H4 (cell line): ENCODE measurements at regions not wholly inside any gene's neighbourhood (a gene's known extent, or its start where the extent isn't known, plus 50 kb on each side); places are given as distances from the start of the nearest gene placed in this dataset.

Experiments used
- DNase-seq: peaks from one replicate; pipeline ENCODE4 v3.0.0-alpha.2; 2015; ENCODE audit warnings: low spot score

DNA sequence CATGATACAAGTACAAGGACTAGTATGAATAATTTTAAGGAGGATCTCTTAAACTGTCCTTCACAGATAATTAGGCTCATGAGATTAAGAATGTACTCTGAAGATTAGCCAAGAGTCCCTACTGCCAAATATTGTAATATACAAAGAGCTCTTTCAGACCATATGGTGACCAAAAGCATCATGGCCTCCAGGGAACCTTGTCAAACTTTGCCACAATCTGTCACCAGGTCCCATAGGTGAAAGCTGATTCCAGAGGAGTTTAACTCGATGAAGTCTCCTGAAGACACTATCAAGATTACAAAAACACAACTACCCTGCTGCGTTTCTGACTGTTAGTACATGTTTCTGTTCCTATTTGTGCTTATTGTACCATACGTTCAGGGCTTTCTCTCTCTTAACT is 395.4 kb upstream of the ITGA1 start:
- DNase-seq, result no peak

DNA sequence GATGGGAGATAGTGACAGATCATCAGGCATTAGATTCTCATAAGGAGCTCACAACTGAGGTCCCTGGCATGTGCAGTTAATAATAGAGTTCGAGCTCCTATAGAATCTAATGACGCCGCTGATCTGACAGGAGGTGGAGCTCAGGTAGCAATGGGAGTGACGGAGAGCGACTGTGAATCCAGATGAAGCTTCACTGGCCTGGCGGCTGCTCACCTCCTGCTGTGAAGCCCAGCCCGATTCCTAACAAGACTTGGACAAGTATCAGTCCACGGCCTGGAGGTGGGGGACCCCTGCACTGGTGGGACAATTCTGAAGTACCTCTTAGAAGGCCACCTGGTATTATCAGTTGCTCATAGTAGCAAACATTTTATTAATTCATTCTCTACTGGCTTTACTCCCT is 377.9 kb upstream of the ITGA1 start:
- DNase-seq, result no peak

DNA sequence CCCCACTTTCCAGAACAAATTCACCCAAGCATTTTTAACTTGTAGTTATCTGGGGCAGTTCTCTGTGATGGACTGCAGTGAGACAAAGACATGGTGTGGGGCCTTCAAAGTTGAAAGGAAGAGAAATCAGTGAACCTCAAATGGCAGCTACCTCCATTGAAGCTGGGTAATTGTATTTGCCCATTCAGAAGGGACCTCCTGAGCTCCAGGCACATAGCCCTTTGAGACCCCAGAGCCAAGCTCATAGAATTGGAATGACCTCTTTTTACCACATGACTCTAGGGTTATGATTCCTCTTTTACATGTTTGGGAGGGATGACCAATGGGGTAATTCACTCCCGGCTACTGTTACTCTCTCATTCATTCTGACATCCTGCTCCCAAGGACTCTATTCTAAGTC is 368.4 kb upstream of the ITGA1 start:
- DNase-seq, result no peak

DNA sequence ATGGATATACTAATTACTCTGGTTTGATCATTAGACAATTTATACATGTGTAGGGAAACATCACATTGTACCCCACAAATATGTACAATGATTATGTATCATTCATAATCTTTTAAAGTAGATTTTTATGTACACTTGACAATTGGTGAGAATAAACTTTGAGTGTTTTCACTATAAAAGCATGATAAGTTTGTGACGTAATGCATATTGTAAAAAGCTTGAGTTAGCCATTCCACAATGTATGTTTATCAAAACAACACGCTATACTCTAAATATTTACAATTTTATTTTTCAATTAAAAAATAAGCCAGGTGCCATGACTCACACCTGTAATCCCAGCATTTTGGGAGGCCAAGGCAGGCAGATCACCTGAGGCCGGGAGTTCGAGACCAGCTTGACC is 360.1 kb upstream of the ITGA1 start:
- DNase-seq, result no peak

DNA sequence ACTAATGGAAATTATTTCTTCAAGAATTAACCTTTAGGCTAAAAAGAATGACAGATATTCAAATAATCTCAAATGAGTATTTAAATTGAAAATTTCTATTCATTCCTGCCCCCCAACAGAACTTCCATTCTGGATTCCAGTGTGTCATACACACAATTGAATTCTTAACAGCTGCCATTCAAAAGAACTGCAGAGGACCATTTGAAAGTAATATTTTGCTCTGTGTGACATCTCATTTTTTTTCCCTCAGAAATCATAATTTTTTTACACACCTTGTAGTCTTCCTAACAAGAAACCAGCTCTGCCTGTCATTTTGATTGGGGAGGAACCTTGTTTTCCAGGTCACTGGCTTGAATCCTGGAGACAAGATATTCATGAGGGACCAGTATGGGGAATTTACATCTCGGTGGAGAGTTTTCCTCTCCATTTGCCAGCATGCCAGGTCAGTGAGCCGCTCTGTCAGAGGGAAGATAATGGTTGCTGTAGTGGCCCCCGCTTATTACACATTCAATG is 358.7 kb upstream of the ITGA1 start:
- no peak for DNase-seq

DNA sequence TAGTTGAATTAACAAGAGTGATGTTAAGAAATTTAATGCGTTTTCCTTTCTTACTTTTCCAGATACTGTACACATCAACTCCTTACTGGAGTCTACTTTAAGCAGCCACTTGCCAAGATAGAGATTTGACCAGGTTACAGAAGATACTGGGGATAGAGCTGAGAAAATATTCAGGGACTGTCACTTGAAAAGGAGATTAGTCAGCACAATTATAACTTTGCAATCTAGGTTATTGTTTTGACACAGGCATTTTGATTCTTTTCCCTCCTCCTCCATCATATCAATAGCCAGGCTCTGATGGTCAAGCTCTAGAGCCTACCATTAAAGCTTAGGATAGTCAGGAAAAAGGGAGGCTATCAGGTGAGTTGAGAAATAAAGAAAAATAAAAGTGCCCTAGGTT is 345.9 kb upstream of the ITGA1 start:
- no peak for DNase-seq

DNA sequence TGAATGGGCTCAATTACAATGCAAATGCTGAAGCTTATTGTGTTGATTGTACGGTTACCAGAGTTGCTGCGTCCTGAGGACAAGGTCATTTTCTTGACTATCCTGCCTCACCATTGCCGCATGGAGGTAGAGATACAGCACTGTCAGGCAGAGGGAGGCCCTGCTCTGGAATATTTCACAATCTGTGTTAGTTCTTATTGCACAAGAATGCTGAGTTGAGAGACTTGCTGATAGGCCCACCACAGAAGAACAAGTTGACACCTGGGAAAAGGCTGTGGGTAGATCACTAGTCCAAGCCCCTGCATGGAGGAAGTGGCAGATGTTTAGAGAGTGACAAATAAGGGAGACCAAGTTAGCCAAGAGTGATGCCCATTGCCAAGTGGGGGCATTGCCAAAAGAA is 344.5 kb upstream of the ITGA1 start:
- DNase-seq, result no peak

DNA sequence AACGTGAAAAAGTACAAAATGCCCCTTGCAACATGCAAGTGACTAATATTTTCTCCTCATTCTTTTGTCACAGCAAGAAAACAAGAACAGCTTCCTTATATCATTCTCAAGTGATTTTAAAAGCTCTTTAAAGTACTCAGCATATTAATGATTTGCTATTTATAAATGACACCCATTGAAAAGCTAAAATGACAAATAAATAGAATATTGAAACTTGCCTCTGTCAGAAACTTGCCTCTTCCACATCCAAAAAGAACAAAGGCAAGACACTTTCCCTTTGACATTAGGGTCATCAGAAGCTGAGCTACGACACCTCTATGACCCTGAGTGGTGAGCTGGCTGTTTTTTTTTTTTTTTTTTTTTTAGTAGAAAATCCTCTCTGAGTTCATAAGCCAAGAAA is 339.6 kb upstream of the ITGA1 start:
- no peak for DNase-seq

DNA sequence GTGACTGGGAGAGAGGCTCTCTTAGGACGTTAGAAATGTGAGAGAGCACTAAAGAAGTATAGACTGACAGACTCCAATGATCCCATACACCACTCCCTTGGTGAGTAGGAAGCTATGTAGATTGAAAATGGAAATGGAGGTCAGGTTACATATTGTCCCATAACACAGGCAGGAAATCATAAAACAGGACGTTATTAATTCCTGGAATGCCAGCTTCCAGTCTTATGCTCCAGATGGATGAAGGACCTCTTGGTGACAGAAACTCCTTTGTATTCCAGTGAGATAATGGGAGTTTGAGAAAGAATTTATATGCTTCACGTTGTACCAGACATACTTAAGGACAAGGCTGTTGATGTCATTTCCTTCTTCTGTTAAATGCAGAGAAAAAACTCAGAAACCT is 338.2 kb upstream of the ITGA1 start:
- no peak for DNase-seq

DNA sequence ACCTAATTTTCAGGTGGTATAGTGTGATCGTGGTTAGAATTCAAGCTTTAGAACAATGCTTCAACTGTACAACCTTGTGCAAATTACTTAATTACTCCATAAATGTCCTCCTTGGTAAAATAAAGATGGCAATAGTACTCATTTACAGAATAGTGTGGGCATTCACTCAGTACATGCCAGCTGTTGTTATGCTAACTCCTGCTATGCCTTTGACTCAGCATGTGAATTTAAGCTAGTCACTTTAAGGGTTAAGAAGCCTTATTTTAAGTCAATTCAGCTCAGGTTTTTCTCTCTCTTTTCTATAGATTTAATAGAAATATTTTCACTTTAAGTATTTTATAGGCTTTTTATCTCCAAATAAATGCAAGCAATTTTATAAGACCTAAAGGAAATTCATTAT is 335.6 kb upstream of the ITGA1 start:
- DNase-seq, result no peak

DNA sequence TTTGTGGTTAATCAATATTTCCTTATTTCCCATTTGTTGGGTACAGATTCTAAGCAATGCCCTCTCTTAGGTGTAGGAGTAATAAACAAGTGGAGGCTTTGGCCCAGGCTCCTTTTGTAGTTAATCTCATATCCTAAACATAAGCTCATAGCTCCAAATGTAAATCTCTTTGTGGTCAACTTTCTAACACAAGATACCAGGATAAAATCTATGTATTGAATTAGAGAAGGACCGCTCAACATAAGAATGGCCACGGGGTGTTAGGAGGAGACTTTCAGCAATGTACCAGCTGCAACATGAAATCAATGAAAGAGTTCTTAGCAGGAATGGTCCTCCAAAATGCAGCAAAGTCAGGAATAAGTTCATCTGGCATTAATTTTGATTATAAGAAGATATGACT is 334.5 kb upstream of the ITGA1 start:
- no peak for DNase-seq

DNA sequence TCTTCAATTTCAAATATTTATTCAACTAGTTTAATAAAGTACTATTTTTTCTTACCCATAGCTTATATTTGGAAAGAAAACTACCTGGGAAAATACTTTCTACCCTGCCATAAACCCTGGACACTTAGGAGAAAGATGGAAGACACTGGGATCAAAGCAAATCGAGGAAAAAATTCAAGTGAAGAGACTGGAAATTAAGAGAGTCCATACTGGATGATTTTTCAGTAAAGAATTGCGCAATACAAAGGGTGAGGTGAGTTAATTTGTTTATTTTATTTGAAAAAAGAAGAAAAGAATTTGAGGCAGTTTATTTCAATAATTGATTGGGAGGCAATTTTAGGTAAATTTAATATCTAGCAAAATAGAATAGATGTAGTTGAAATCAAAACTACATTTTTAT is 331.8 kb upstream of the ITGA1 start:
- DNase-seq, result no peak

DNA sequence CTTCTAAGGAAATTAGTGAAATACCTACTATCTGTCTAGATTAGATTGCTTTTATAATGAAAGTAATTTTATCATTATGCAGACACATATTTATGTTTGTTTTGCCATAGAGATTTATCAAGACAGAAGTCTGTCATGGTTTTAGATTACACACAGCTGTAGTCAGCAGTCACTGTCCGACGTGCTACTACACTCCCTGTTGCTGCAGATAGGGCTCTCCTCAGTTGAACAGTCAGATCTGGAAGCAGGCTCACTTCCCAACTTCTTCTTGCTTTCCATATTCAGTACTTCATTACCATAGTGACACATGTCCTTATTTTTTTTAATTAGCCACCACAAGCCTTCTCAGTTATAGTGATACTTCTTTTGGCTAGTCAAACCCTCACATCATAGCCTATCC is 329.9 kb upstream of the ITGA1 start:
- DNase-seq, result no peak

DNA sequence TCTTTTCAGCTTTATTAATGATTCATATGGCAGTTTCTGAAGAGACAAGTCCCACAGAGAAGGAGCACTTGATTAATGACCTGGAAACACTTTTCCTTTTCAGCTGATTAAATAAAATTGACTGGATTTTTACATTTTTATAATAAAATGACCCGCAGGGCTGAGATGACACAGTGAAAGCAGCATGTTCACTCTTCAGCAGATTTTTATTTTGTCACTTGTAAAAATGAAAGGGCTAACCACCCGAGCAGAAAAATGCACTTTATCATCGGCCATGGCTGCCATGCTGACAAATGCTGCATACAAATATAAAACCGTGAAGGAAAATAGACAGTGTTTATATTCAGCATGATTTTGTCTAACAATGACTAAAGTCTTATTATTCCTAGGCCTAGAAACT is 321.6 kb upstream of the ITGA1 start:
- no peak for DNase-seq

DNA sequence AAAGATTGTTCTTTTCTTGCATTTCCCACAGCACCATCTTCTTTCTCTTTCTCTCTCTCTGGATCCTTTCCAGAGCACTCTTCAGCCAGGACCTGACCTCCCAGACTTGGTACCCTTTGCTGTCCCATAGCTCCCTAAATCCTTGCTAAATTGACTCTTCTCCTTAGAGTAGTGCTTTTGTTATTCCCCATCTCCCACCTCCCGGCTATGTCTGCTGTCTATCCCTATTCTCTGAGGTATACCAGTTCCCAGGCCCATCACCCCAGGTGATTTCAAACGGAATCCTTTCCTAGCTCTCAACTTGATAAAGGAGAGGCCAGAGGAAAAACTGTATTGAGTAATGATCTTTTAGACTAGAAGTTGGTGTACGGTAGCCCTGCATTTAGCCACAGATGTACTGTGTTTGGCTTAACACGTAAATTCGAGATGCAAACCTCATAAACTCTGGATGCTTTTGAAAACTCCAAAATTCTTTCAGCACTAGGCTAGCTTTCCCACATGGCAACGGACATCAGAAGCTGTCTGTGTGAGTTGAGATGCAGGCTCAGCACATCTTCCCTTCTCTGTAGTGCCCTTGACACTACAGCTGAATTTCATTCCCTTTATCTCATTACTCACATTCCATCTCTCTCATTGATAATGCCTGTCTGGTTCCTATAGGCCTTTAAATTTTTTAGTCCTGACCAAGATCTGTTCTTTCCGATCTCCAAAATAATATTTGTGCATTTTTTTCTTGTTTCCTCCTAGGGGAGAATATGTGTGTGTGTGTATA is 320.8 kb upstream of the ITGA1 start:
- no peak for DNase-seq

DNA sequence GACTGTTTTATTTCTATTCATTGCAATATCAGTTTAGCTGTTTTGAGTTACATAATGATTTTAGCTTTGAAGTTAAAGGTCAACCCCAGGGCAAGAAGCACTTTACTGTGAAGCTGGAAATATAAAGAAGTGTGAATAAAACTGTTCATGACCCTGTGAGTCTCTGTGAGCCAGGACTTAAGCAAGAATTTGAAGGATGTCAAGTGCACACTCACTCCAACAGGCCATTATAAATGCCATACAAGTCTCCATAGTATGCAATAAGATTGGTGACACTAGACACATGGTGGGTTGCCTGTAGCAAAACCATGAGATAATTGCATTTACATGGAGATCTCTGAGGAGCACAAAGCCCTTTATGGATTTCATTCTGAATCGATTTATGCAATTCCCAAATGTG is 318.7 kb upstream of the ITGA1 start:
- no peak for DNase-seq

DNA sequence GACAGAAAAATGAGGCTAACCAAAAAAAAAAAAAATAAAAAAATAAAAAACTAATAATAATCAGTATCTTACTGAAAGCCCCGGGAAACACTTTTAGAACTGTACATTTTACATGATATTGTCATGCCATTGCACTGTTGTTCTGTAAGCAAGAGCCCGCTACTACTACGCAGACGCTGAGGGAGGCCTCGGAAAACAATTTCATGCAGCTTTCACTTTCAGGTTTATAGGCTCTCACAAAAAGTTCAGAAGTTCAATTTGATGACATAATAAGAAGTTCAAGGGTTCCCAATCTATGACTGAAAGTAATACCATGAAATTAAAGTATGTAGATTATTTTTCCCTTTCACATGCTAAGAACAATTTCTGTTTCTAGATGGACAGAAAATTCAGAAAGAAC is 318.3 kb upstream of the ITGA1 start:
- DNase-seq, result no peak

DNA sequence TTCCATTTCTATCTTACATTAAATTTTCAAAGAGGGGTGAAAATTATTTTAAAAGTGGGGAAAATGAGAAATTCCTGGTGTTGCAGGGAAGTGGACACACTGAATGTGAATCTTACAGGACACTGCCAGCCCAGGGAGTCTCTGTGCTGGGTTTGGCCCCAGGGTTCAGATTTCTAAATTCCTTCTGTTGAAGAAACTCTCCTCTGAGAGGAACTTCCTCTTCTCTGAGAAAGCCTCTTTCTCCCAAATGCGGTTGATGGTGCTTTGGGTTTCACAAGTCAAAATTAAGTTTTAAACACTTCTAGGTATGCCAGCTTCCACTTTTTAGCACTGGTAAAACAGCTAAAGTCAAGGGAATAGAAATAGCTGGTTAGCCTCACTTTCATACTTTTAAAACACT is 317.9 kb upstream of the ITGA1 start:
- DNase-seq, result no peak

DNA sequence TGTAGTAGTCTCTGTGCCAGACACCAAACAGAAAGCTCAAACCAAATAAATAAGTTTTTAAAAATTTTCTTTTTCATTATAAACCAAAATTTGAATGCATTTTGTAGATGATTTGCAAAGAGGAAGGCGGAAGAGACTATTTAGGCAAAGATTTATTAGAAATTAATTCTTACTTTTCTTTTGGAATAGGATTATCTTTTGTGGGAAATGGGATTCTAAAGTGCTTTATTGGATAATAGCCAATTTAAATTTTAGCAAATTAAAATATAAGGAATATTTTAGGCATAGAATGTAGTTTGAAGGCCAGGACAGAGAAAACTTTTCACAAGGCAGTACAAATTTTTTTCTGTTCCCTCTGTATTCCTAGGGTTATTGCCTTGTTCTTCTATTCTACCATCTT is 311.4 kb upstream of the ITGA1 start:
- no peak for DNase-seq

DNA sequence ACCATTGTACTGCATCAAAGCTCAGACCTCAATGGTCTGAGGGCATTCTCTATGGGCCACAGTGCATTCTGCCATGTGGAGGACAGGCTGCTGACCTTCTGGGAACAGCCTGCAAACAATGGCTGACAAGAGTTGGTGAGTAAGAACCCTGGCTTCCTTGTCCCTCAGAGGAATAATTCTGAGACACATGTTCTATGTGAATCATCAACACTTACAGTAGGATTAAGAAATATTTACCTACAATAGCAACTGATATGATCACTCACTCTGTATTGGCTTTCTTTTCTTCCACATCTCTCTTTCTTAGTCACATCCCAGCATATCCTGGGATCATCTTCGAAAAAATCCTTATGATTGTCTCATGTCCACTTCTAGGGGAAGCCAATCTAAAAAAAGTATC is 306.5 kb upstream of the ITGA1 start:
- no peak for DNase-seq

DNA sequence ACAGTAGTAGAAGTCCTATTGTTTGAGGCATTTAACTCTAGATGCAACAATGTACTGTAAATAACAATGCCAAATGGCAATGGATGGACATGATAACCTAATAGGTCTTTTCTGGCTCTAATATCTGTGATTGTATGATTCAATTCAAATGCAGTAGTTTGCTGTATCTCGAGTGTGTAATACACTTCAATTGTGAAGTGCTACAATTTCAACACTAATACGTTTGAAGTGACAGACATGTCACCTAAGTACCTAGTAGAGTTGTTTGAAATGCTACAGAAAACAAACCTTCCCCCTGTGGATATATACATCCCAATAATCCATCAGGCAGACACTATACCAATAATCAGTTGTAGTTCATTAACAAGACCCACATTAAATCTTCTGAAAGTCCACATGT is 305.9 kb upstream of the ITGA1 start:
- no peak for DNase-seq

DNA sequence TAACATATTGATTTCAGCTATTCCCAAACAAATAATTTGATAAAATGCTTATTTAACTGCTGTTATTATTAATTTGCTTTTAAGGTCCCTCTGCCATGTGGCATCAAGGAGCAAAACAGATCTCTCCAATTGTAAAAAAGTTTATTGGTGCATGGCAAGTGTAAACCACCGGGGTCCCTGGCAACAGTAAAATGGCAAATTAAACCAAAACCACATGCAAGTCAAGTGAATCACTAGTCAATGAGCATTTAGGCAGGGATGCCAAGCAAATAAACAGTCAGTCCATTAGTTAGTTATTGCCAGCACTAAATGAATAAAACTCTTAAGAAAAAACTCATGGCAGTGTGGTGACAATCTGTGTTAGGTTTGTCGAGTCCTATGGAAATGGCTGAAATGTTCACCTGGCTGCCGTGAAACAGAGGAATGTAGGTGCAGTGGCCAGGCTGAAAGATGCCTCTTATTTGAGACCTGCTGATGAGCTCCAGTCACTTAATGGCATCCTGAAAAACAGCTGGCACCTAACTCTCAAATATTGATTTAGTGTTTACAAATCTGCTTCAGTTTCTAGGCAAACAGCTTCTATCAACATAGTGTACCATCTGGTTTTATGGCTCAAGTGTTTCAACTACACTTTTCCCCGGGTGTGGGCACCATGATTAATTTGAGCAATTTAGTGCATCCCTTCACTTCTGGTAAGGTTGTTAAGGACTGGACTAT is 296.5 kb upstream of the ITGA1 start:
- DNase-seq, result peak; percentile 45

DNA sequence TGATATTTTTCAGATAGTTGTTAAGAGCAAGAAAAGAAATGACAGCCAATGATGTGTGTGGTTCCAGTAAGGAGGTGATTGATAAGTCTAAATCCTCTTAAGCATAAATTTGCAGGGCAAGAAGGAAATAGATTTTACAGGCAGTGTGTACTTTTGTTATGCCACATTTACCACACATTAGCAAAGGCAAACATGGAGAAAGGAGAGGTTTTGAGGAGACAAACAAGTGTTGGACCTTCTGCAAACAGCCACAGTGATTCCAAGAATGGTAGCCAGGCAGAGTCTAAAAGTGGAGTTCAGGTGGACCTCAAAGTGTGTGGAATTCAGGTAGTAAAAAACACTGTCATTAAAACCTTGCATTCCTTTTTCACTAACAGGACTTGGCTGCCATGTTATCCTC is 295.9 kb upstream of the ITGA1 start:
- DNase-seq, result no peak
